ENCODE measurements at regions not wholly inside any gene's neighbourhood (a gene's known extent, or its start where the extent isn't known, plus 50 kb on each side); places are given as distances from the start of the nearest gene placed in this dataset.

- TF ChIP-seq POLR2A (IDR thresholded peaks at IDR 0.05) (no peak), EP300 (IDR thresholded peaks at IDR 0.05) (no peak), POLR2AphosphoS5 (IDR thresholded peaks at IDR 0.05) (no peak), CTCF (IDR thresholded peaks at IDR 0.05) (no peak)
- no peaks in the 10 kb centered on the region for H3K36me3 ChIP-seq
- no peak overlapping the region for H3K4me3 ChIP-seq
- no peaks in the 10 kb centered on the region for H3K27me3 ChIP-seq
- H3K27ac ChIP-seq: no peak overlapping the region
- no peak for ATAC-seq
- peaks cover 0 to 16% (median 0%) of the 10 kb centered on the region in 3 donors for H3K4me1 ChIP-seq
- 71% methylated on average over 1 of the region's 1 CpG; no CpG with 5 or more reads in 1 of the 2 donors for WGBS, 2 donors (ENCODE audit: low coverage in 1 of 2)
- H3K9me3 ChIP-seq: no peaks in the 10 kb centered on the region
Observed at GRCh38 chr3:174495928-174496327, 363.2 kb upstream of the NAALADL2 start.

GRCh38 chr3:174498638-174499037 lies 360.5 kb upstream of the NAALADL2 start:
- Histone ChIP-seq H3K27me3 (no peaks in the 10 kb centered on the region), H3K4me1 (peaks cover 0 to 16% (median 0%) of the 10 kb centered on the region in 3 donors), H3K27ac (no peak overlapping the region), H3K36me3 (no peaks in the 10 kb centered on the region), H3K9me3 (no peaks in the 10 kb centered on the region), H3K4me3 (no peak overlapping the region)
- ATAC-seq: no peak
- TF ChIP-seq POLR2A (IDR thresholded peaks at IDR 0.05) (no peak), POLR2AphosphoS5 (IDR thresholded peaks at IDR 0.05) (no peak), CTCF (IDR thresholded peaks at IDR 0.05) (no peak), EP300 (IDR thresholded peaks at IDR 0.05) (no peak)
- 27 to 30% methylated on average over 2 of the region's 2 CpGs for WGBS, 2 donors (ENCODE audit: low coverage in 1 of 2)

GRCh38 chr3:174505266-174505665 lies 353.9 kb upstream of the NAALADL2 start:
- Histone ChIP-seq H3K4me3 (no peak overlapping the region), H3K27ac (no peak overlapping the region), H3K36me3 (no peaks in the 10 kb centered on the region), H3K27me3 (no peaks in the 10 kb centered on the region), H3K4me1 (no peaks in the 10 kb centered on the region), H3K9me3 (no peaks in the 10 kb centered on the region)
- TF ChIP-seq CTCF (IDR thresholded peaks at IDR 0.05) (no peak), POLR2A (IDR thresholded peaks at IDR 0.05) (no peak), POLR2AphosphoS5 (IDR thresholded peaks at IDR 0.05) (no peak), EP300 (IDR thresholded peaks at IDR 0.05) (no peak)
- no peak for ATAC-seq
- 100% methylated on average over 1 of the region's 1 CpG for WGBS, 2 donors (ENCODE audit: low coverage in 1 of 2)

GRCh38 chr3:174524203-174524602 lies 334.9 kb upstream of the NAALADL2 start:
- H3K27ac ChIP-seq: no peak overlapping the region
- no peaks in the 10 kb centered on the region for H3K9me3 ChIP-seq
- no peaks in the 10 kb centered on the region for H3K27me3 ChIP-seq
- no peaks in the 10 kb centered on the region for H3K36me3 ChIP-seq
- 92% methylated on average over 2 to 3 of the region's 3 CpGs for WGBS, 2 donors (ENCODE audit: low coverage in 1 of 2)
- TF ChIP-seq EP300 (IDR thresholded peaks at IDR 0.05): no peak
- no peak for TF ChIP-seq POLR2A (IDR thresholded peaks at IDR 0.05)
- no peak for TF ChIP-seq POLR2AphosphoS5 (IDR thresholded peaks at IDR 0.05)
- TF ChIP-seq CTCF (IDR thresholded peaks at IDR 0.05): no peak
- no peaks in the 10 kb centered on the region for H3K4me1 ChIP-seq
- no peak for ATAC-seq
- H3K4me3 ChIP-seq: no peak overlapping the region

GRCh38 chr3:174529298-174529697 lies 329.8 kb upstream of the NAALADL2 start:
- ATAC-seq: no peak
- Histone ChIP-seq H3K27ac (no peak overlapping the region), H3K27me3 (no peaks in the 10 kb centered on the region), H3K4me3 (no peak overlapping the region), H3K9me3 (no peaks in the 10 kb centered on the region), H3K36me3 (no peaks in the 10 kb centered on the region), H3K4me1 (no peaks in the 10 kb centered on the region)
- TF ChIP-seq POLR2A (IDR thresholded peaks at IDR 0.05) (no peak), POLR2AphosphoS5 (IDR thresholded peaks at IDR 0.05) (no peak), EP300 (IDR thresholded peaks at IDR 0.05) (no peak), CTCF (IDR thresholded peaks at IDR 0.05) (no peak)
- 80% methylated on average over 1 of the region's 3 CpGs; no CpG with 5 or more reads in 1 of the 2 donors for WGBS, 2 donors (ENCODE audit: low coverage in 1 of 2)

Data from gastroesophageal sphincter (tissue), 4 donors.